Globus pallidus (tissue), 1 donor: ENCODE measurements at regions not wholly inside any gene's neighbourhood (a gene's known extent, or its start where the extent isn't known, plus 50 kb on each side); places are given as distances from the start of the nearest gene placed in this dataset.
"Not testable (repeated sequence)": the region's sequence is repeated elsewhere in the genome, so short reads cannot be mapped to it uniquely, and the experiment has no call there.

ENCODE experiments used
- DNase-seq: peaks from one replicate; pipeline ENCODE4 v3.0.0-alpha.2; 2015; ENCODE audit warnings: low spot score

DNA sequence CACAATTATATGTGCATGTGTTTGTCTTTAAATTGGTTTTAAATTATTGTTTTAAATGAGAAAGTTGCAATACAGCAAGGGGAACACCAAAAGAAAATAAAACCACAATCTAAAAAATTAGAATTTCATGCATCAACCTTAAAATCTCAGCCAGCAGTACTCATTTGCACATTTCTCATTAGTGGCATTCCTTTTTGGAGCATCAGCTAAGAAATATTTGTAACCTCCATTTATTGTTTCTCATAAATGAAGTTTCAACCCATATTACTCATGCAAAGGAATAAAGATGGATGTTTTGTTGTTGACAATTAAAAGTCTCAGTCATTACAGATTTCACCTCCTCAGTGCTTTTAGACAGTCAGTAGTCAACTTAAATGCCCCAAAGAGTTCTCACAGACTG is 160.1 kb downstream of the TBX15 start:
- no peak for DNase-seq

DNA sequence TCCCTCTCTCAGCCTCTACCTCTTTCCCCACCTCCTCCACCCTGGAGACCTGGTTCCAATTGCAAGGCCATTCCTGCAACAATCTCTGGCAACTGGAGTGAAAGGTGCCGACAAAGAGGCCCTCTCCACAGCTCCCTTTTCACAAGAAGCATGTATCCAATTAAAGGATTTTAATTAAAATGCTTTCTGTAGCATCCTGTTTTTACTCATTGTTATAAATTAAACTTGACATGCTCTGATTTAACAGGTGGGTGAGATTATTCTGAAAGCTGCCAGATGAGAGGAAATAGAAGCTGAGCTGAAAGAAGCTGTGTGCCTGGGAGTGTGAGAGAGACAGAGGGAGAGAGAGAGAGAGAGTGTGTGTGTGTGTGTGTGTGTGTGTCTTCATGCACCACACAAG is 160.5 kb downstream of the TBX15 start:
- DNase-seq = no peak

- no peak for DNase-seq
Measured at GRCh38 chr1:118827207-118827606, 160.9 kb downstream of the TBX15 start.

- DNase-seq = no peak
Measured at GRCh38 chr1:118826669-118827068, 161.5 kb downstream of the TBX15 start.

DNA sequence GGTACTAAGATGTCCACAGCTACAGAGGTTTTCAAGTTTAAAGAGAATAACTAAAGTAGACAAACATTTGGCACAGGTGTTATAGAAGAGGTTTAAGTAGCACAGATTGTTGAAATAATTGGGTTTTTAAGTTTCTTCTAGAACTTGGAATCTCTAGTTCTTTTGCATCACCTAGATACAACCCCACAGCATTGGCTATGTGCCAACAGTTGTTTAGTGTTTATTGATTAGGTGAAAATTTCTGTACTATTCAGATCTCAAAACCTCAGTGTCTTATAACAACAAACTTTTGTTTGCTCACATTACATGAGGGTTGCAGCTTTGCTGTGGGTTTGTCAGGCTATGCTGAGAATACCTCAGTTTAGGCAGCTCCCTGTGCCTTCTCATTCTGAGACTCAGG is 162.5 kb downstream of the TBX15 start:
- DNase-seq = no peak

GRCh38 chr1:118821801-118822200 is 166.3 kb downstream of the TBX15 start:
- no peak for DNase-seq

- no peak for DNase-seq
Measured at GRCh38 chr1:118820864-118821263, 167.3 kb downstream of the TBX15 start.

GRCh38 chr1:118815909-118816308 is 172.2 kb downstream of the TBX15 start:
- DNase-seq = no peak

DNA sequence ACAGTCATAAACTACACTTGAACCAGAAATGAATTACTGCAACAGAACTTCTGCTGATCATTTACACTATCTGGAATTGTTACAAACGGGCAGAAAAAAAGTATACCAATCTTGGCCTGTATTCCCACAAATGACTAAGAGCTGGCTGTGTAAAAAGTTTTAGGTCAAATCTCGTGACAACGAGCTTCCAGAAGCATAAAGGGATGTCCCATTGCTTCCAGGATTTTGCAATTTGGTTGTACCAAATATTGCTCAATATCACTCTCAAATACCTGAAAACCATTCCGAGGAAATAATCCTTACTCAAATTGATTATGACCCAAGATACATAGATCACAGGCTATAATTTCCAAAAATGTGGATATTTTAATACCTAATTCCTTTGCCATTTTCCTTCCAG is 175.6 kb downstream of the TBX15 start:
- no peak for DNase-seq

GRCh38 chr1:118811156-118811555 is 177.0 kb downstream of the TBX15 start:
- DNase-seq = no peak

GRCh38 chr1:118809586-118809985 is 178.6 kb downstream of the TBX15 start:
- no peak for DNase-seq

DNA sequence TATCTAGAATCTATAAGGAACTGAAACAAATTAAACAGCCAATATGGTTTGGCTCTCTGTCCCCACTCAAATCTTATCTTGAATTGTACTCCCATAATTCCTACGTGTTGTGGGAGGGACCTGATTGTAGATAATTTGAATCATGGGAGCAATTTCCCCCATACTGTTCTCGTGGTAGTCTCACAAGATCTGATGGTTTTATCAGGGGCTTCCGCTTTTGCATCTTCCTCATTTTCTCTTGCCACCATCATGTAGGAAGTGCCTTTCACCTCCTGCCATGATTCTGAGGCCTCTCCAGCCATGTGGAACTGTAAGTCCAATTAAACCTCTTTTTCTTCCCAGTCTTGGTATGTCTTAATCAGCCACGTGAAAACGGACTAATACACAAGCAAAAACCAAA is 185.0 kb downstream of the TBX15 start:
- not testable (repeated sequence) for DNase-seq

DNA sequence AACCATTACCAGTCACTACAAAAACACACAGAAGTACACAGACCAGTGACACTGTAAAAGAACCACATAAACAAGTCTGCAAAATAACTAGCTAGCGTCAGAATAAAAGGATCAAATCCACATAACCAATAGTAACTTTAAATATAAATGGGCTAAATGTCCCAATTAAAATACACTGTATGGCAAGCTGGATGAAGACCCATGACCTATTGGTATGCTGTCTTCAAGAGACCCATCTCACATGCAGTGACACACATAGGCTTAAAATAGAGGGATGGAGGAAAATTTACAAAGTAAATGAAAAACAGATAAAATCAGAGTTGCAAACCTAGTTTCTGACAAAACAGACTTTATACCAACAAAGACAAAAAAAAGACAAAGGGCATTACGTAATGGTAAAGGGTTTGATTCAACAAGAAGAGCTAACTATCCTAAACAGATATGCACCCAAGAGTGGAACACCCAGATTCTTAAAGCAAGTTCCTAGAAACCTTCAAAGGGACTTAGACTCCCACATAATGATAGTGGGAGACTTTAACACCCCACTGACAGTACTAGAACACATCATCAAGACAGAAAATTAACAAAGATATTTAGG is 196.9 kb downstream of the TBX15 start:
- DNase-seq = no peak

DNA sequence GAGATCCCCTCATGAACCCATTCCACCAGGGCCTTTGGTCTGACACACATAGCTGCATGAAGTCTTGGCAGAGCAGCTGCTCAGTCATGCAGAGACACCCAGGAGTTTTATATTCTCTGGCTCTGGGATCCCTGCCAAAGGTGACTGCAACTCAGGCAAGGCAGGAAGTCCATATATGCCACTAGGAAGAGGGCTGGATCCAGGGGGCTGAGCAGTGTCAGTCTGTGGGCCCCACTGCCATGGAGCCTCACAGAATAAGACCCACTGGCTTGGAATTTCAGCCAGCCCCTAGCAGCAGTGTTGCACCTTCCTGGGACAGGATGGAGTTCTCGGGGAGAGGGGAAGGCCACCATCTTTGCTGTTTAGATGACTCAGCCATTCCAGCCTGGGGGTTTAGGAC is 199.7 kb downstream of the TBX15 start:
- no peak for DNase-seq

- DNase-seq = no peak
Measured at GRCh38 chr1:118786454-118787155, 201.5 kb downstream of the TBX15 start.

DNA sequence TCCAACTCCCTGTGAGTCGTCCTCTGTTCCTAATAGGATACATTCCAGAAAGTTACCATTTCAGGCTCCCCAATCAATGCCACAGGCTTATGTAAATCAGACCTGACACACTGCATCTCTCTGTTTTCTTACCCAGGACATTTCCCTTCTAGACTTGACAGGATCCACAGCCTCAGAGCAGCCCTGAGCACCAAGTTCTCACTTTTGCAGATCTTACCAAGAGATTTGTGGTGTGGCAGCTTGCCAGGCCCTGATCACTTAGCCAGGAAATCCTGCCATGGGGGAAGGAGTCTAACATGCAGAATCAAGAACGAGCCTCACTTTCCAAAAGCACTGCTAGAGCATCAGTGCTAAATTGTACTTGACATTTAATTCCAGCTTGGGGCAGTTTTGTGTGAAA is 202.9 kb downstream of the TBX15 start:
- no peak for DNase-seq

DNA sequence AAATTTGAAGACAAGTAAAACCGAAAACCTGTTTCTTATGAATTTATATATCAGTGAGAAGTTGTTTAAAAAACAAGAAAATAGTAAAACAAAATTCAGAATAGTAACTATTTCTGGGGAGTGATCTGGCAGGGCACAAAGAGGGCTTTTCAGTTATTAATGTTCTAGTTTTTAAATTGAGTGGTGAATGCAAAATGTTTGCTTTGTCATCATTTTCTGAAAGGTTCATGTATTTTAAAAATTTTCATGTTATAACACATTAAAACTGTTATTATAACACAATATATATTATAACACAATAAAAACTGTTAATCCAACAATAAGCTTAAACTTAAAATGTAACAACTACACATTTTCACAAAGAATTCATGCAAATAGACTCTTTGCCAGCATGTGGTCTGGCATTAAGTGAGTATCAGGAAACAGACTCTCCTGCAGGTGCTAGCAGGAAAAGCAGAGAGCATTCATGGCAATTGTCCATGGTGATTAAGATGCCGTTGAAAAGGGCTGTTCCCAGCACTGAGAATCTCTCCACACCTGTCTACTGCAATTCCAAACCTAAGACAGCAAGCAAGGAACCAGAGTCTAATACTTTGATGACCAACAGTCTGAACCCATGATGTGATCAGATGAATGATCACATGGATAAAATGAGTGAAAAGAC is 204.9 kb downstream of the TBX15 start:
- DNase-seq = no peak

DNA sequence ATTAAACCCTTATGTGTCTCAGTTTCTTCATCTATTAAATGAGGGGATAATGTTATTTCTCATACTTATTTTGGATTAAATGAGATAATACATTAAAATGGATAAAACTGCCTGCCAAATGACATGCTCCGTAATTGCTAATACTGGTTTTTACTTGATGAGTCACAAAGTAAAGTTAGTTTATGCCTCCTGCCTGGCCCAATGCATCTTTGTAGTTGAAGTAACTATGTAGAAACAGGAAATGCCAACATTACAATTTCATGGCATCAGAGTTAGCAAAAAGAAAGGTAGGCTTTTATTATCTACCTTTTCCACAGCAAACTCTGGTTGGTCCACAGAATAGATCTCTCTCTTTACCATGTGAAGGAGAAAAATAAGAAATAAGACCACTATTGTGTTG is 214.5 kb downstream of the TBX15 start:
- DNase-seq = no peak

GRCh38 chr1:118767971-118768370 is 220.2 kb downstream of the TBX15 start:
- no peak for DNase-seq

GRCh38 chr1:118753976-118754375 is 234.2 kb downstream of the TBX15 start:
- no peak for DNase-seq

DNA sequence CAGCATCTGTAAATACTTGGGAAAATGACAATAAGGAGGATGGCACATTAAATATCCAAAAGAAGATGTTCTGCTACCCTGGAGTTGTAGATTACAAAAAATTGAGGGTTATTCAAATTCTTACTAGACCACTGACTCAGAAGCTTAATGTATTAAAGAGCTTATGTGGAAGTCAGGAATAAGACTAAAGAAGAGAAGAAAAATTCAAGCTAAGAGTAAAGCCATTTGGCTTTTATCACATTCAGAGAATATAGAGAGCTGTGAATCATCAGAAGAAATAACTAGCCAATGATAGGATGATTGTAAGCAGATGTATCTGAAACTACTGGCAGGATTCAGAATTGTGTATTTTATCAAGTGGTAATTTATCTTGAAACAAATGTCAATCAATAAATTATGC is 237.0 kb downstream of the TBX15 start:
- no peak for DNase-seq

GRCh38 chr1:118744420-118744819 is 243.7 kb downstream of the TBX15 start:
- DNase-seq = no peak

- DNase-seq = no peak
Measured at GRCh38 chr1:118739501-118739900, 248.6 kb downstream of the TBX15 start.

GRCh38 chr1:118736322-118736721 is 251.8 kb downstream of the TBX15 start:
- no peak for DNase-seq
